GM06990 (cell line): ENCODE measurements at regions not wholly inside any gene's neighbourhood (a gene's known extent, or its start where the extent isn't known, plus 50 kb on each side); places are given as distances from the start of the nearest gene placed in this dataset.

Source experiments
- DNase-seq: peaks from one replicate; pipeline ENCODE4 v3.0.0-alpha.2; 2011; ENCODE audit not compliant: insufficient read length; ENCODE audit errors: extremely low read depth
- H3K27me3 ChIP-seq: replicated peaks from 2 replicates; pipeline ENCODE4 v1.6.0; 2011; ENCODE audit warnings: low read length; ENCODE audit not compliant: control insufficient read depth, insufficient read depth
- H3K36me3 ChIP-seq: 2 replicates; pipeline ENCODE4 v1.5.1; 2011; ENCODE audit warnings: low read length; ENCODE audit not compliant: control insufficient read depth, insufficient read depth
- H3K4me3 ChIP-seq: replicated peaks from 2 replicates; pipeline ENCODE4 v1.5.1; 2011; ENCODE audit warnings: low read depth, mild to moderate bottlenecking, control low read depth, low read length
- CTCF ChIP-seq: IDR thresholded peaks from 2 replicates; pipeline ENCODE4 v1.5.1; 2011; ENCODE audit warnings: low read length, control low read depth, mild to moderate bottlenecking, inconsistent platforms; ENCODE audit not compliant: insufficient read depth, poor library complexity, severe bottlenecking

GRCh38 chr3:81922404-81922803 lies 161.0 kb upstream of the GBE1 start:
- Histone ChIP-seq H3K27me3 (no peaks in the 10 kb centered on the region), H3K4me3 (no peak overlapping the region), H3K36me3 (no peaks in the 10 kb centered on the region)
- no peak for TF ChIP-seq CTCF
- no peak for DNase-seq

GRCh38 chr3:81920816-81921215 lies 159.4 kb upstream of the GBE1 start:
- no peak for DNase-seq
- no peaks in the 10 kb centered on the region for H3K36me3 ChIP-seq
- no peaks in the 10 kb centered on the region for H3K27me3 ChIP-seq
- H3K4me3 ChIP-seq, result no peak overlapping the region
- no peak for TF ChIP-seq CTCF

GRCh38 chr3:81916890-81917289 lies 155.4 kb upstream of the GBE1 start:
- Histone ChIP-seq H3K4me3 (no peak overlapping the region), H3K36me3 (no peaks in the 10 kb centered on the region), H3K27me3 (no peaks in the 10 kb centered on the region)
- no peak for DNase-seq
- TF ChIP-seq CTCF, result no peak

DNA sequence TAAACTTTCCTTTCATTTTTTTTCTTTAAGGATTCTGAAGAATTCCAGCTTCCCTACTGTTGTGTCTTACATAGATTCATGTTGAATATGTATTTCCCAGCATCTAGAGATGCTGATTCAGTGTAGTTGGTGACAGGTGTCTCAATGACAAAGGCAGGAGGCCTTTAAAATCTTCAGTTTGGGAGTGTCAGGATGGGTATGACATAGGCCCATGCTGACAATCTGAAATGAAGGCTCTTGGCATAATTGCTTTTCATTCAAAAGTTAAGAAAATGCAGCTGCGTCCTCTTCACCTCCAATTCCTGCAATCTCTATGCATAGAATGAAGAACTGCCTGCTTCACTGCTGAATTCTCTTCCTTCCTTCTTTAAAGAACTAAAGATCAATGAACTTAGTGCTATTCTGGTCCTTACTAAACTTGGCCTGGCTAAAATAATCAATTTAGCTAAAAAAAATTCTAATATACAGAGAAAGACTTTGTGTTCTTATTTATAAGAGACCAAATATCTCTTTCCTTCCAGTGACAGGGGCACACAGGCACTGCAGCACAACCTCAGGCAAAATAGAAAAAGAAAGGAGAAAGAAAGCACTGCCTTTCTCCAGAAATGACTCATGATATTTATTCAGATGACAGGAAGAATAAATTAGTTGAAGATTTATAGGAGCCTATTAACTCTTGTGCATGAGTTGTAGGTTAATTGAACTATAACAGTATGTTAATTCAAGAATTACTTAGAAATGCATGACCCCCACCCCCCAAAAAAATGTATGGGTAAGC lies 152.6 kb upstream of the GBE1 start:
- Histone ChIP-seq H3K36me3 (no peaks in the 10 kb centered on the region), H3K4me3 (no peak overlapping the region), H3K27me3 (no peaks in the 10 kb centered on the region)
- DNase-seq, result no peak
- TF ChIP-seq CTCF, result no peak

GRCh38 chr3:81911221-81911620 lies 149.8 kb upstream of the GBE1 start:
- Histone ChIP-seq H3K36me3 (no peaks in the 10 kb centered on the region), H3K27me3 (no peaks in the 10 kb centered on the region), H3K4me3 (no peak overlapping the region)
- DNase-seq, result no peak
- no peak for TF ChIP-seq CTCF
